ENCODE measurements at regions not wholly inside any gene's neighbourhood (a gene's known extent, or its start where the extent isn't known, plus 50 kb on each side); places are given as distances from the start of the nearest gene placed in this dataset.

DNA sequence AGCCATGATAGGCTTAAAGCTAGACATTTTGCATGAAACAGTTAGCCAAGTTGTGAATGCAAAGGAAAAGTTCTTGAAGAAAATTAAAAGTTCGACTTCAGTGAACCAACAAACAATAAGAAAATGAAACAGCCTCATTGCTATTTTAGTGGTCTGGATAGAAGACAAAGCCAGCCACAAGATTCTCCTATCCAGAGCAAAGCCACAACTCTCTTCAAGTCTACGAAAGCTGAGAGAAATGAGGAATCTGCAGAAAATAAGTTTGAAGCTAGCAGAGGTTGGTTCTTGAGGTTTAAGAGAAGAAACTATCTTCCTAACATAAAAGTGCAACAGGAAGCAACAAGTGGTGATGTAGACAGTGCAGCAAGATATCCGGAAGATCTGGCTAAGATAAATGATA is 271.4 kb upstream of the GRM3 start:
- TF ChIP-seq, protein P1, sequence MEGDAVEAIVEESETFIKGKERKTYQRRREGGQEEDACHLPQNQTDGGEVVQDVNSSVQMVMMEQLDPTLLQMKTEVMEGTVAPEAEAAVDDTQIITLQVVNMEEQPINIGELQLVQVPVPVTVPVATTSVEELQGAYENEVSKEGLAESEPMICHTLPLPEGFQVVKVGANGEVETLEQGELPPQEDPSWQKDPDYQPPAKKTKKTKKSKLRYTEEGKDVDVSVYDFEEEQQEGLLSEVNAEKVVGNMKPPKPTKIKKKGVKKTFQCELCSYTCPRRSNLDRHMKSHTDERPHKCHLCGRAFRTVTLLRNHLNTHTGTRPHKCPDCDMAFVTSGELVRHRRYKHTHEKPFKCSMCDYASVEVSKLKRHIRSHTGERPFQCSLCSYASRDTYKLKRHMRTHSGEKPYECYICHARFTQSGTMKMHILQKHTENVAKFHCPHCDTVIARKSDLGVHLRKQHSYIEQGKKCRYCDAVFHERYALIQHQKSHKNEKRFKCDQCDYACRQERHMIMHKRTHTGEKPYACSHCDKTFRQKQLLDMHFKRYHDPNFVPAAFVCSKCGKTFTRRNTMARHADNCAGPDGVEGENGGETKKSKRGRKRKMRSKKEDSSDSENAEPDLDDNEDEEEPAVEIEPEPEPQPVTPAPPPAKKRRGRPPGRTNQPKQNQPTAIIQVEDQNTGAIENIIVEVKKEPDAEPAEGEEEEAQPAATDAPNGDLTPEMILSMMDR (IDR thresholded peaks at IDR 0.05), result no peak
- no peak for TF ChIP-seq POLR2A (IDR thresholded peaks at IDR 0.05)

All from heart left ventricle (tissue), 13 donors.